ENCODE measurements at regions not wholly inside any gene's neighbourhood (a gene's known extent, or its start where the extent isn't known, plus 50 kb on each side); places are given as distances from the start of the nearest gene placed in this dataset.
A peak's percentile ranks its signal among the peaks of the same experiment; 100 is the strongest.

DNA sequence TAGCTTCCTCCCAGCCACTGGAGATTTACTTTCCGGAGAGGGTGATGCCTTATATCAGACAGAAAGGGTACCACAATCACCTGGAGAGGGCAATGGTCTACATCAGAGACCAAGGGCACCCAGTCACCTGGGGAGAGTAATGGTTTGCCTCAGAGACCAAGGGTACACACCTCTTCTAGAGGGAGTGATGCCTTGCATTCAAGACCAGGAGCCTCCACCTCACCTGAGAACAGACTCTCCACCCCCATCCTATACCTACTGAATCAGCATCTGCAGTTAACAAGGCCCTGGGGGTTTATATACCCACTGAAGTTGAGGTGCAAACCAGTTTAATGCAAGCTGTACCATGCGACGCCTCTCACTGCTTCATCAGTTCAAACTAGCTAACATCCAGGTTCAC, 270.2 kb upstream of the IGFBP3 start:
- DNase-seq (ENCODE audit: extremely low read depth in 1 of 11, low read depth in 9 of 11, low spot score in 4 of 11): no peak

DNA sequence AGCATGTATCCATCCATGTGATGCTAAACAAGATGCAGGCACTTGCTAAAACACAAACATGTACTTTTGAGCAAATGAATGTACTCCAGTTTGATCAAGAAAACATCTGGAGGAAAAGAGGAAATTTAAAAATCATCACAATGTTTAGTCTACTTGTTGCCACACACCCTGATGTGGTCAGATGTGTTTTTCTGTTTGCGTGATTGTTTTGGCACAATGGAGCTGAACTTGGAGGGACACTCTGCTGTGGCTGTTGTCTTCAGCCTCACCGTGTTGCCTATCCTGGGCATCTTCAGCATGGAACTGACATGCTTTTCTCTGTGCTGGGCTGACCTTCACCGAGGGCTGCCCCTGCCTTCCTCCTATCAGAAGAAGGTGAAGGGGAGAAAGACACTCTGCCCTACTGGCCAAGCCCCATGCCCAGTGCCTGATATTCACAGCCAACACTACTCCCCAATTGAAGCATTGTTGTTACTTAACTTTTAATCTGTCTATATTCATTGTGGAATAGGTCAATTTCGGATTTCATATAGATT, 268.3 kb upstream of the IGFBP3 start:
- DNase-seq (ENCODE audit: extremely low read depth in 1 of 11, low read depth in 9 of 11, low spot score in 4 of 11): no peak

DNA sequence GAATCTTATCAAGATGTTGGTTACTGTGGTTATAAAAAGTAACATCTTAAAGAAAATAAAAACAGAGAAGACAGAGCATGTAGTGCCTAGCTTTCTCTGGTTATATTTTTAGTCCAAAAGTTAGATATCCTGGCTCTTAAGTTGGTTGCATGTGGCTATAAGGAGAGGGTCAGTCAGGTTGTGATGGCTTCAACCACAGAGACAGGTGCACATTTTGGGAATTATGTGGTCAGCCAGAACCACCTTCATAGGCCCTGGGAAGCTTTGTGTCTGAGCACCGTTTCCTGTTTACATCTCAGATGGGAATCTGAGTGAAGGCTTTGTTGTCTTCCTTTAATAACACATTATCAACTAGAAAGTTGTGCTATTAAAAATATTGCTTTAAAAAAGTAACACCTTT, 265.1 kb upstream of the IGFBP3 start:
- no peak for DNase-seq (ENCODE audit: extremely low read depth in 1 of 11, low read depth in 9 of 11, low spot score in 4 of 11)

DNA sequence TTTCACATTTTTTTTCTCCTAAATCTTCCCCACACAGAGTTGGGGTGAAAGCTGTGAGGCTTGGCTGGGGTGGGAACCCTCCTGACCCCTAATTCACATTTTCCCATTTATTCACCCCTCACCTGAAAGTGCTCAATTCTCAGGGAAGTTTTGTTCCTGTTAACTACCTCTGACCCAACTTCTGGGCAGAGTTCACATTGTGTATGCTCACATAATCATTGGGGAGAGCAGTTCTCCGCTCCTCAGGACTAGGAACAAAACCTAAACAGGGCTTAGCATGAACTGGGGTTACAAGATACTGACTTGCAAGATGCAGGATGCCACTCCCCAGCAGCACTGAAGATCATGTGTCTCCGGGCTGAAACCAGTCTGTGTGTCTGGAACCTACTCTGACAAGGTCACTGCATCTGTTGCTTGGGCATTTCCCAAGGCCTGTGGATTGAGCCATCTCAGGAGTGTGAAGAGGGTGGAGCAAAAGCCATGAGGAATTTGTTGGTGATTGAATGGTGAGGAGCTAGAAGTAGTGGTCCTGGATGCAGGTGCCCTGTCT, 258.1 kb upstream of the IGFBP3 start:
- DNase-seq (ENCODE audit: extremely low read depth in 1 of 11, low read depth in 9 of 11, low spot score in 4 of 11): no peak

DNA sequence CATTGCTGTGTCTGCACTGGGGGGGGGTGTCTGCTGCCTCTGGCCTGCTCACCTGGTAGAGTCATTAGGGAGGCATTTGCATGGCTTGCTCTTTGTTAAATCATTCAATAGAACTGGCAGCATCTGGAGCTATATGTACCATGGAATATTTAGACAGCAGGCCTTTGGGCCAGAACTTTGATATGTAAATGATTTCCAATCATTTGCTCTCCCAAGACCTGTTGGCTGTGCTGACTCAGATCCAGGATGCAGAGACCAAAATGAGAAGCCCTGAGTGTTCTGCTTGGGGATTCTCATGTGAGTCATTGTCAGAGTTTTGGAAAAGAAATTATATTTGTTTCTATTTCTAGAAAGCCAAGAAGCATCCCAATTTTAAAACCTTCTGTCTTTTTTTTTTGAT, 257.6 kb upstream of the IGFBP3 start:
- no peak for DNase-seq (ENCODE audit: extremely low read depth in 1 of 11, low read depth in 9 of 11, low spot score in 4 of 11)

DNA sequence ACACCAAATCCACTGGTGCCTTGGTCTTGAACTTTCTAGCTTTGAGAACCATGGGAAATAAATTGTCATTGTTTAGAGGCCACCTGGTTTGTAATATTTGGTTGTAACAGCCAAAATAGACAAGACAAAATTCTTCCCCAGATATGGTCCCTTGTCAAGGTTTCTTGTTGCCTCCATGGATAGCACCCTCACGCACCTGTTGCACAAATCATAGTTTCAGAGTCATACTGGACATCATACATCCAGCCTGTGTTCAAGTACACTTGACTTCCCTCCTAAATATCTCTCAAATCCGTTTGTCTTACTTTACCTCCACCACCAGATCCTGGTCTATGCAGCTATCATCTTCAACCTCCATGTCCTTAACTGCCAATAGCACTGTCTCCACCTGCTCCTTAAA, 256.7 kb upstream of the IGFBP3 start:
- no peak for DNase-seq (ENCODE audit: extremely low read depth in 1 of 11, low read depth in 9 of 11, low spot score in 4 of 11)

DNA sequence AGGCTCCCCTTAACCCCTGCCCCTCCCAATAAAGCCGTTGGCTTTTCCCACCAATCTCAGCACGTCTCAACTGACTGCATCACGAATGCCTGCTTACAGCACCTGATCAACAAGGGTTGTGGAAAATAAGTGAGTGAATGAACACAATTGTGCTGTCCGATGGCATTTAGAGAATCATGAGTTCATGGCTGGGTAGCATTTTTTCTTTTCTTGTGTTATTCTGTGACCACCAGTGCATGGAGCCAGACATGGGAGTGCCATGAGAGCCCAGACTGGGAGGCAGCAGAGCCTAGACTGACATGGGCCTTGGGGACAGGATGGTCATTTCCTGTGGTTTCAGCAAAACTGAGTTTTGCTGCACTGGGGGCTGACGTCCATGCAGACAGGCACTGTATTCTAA, 254.1 kb upstream of the IGFBP3 start:
- DNase-seq (ENCODE audit: extremely low read depth in 1 of 11, low read depth in 9 of 11, low spot score in 4 of 11): no peak

DNA sequence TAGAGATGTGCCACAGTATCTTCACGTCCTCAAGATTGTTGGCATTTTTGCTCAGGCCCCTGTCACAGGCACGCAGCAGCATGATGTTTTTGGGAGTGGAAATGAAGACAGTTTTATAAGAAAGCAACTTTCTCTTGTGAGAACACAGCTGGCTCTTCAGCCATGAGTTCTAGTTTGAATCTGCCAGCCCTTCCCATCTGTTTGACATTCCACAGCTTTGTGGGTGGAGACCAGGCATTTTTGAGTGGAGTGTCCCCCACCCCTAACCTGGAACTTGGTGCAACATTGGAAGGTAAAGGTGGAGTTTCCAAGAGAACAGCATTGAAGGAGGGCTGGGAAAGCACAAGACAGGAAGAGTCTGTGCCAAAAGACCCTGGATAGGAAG, 253.1 kb upstream of the IGFBP3 start:
- no peak for DNase-seq (ENCODE audit: extremely low read depth in 1 of 11, low read depth in 9 of 11, low spot score in 4 of 11)

DNA sequence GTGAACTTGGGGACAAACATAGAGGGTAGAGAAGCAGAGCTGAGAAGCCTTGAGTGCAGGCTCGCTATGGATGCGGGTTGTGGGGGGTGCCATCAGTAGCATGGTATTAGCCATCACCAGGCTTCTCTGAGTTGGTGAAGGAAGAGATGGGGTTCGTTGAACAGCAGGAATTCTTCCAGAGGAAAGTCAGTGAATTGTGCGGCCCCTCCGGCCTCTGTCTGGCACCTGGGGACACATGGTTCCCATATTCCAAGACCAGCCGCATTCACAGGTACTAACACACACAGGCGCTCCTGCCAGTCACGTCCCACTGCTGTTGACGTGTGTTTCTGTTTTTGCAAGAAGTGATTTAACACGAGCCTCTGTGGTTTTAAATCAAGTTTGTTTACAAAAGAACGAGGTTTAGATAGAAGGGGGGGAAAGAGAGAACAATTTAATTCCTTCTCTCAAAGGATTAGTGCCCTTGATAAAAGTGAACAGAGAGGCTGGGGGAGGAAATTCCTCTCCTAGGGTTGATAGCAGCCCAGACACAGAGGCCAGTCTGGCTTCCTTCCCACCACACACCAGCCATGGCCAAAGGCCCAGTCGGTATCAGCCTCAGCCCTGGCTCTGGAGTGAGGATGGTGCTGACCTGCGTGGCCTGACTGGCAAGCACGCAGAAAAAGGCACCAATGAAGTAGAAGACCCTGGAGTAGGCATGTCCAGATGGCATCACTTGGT, 252.6 kb upstream of the IGFBP3 start:
- DNase-seq (ENCODE audit: extremely low read depth in 1 of 11, low read depth in 9 of 11, low spot score in 4 of 11): peak in 7 of 11 donors; percentile 34 to 59 (median 50)

DNA sequence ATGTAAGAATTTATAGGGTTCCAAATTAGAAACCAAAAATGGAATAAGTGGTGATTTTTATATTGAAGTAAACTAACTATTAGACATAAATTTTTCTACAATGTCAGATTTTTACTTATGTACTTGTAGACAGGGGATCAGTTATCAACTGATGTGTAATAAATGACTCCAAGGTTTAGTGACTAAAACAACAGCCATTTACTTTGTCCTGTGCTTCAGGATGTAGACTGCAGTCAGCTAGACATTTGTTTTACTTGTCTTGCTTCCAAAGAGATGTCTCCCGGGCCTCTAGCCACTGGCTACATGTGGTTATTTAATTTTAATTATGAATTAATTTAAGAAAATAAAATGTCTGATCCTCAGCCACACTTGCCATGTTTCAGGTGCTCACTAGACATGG, 249.7 kb upstream of the IGFBP3 start:
- DNase-seq (ENCODE audit: extremely low read depth in 1 of 11, low read depth in 9 of 11, low spot score in 4 of 11): no peak

DNA sequence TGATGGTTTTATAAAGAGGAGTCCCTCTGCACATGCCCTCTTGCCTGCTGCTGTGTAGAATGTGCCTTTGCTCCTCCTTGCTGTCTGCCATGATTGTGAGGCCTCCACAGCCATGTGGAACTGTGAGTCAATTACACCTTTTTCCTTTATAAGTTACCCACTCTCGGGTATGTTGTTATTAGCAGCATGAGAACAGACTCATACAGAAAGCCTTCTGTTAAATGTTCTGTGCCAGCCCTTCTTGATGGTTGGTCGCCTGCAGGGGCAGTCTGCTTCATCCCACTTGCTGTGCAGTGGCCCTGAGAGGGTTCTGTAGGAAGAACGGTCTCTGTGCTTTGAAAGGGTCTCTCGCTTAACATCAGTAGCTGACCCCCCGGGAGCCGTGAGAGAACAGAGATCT, 248.9 kb upstream of the IGFBP3 start:
- no peak for DNase-seq (ENCODE audit: extremely low read depth in 1 of 11, low read depth in 9 of 11, low spot score in 4 of 11)

DNA sequence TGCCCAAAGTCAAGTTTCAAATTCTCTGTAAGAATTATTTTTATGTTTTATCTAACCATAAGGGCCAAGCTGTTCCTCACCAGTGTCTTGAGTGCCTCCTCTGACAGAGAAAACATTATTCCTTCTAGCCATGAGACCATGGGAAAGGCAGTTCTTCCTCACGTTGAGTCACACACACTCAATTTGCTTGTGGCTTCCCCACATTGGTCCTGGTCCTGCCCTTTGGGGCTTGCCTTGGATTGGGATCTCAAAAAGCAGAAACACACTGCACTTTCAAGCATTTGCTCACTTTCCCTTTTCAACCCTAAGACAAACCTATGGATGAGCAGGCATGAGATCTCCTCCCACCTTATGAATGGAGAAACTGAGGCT, 248.3 kb upstream of the IGFBP3 start:
- DNase-seq (ENCODE audit: extremely low read depth in 1 of 11, low read depth in 9 of 11, low spot score in 4 of 11): no peak

DNA sequence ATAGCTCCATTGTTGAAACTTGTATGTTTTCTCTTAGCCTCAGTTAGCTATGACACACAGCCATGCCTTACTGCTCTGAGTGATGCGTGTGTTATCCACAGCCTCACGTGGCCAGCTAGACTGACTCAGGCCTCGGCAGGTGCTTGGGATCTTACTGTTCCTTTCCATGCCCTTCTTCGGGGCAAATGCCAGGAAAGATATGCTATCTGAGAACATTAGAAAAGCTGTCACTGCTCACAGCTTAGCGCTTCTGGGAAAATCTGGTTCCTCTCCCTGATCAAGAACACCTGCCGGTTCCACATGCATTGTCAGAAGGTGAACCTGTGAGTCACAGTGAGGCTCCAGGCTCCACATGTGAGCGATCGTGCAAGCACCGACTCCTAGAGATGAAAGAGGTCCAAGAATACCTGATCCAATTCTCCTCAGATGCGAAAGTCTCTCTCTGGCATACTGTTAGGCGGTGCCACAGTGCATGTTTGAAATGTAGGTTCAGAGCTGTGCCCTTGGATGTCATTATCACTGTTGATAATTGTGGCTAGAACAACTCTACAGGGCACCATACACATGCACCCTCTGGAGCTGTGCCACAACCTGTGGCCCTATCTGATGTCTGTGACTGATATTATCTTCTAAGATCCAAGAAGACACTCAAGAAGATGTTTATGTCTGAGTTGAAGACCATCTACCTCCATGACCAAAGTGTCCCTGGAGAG, 247.8 kb upstream of the IGFBP3 start:
- no peak for DNase-seq (ENCODE audit: extremely low read depth in 1 of 11, low read depth in 9 of 11, low spot score in 4 of 11)

DNA sequence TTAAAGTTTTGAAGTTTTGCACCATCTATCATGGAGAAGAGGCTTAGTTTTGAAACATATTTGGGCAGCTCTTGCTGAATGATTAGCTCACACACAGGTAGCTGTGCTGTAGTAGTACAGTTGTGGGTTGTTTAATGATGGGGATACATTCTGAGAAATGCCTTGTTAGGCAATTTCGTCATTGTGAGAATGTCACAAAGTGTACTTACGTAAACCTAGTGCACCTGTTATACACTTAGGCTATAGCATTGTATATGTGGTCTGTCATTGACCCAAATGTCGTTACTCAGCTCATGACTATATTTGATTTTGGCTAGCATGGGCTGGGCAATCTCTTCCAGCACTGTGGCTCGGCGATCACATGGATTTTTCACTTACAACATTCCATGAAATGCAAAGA, 247.2 kb upstream of the IGFBP3 start:
- DNase-seq (ENCODE audit: extremely low read depth in 1 of 11, low read depth in 9 of 11, low spot score in 4 of 11): no peak

DNA sequence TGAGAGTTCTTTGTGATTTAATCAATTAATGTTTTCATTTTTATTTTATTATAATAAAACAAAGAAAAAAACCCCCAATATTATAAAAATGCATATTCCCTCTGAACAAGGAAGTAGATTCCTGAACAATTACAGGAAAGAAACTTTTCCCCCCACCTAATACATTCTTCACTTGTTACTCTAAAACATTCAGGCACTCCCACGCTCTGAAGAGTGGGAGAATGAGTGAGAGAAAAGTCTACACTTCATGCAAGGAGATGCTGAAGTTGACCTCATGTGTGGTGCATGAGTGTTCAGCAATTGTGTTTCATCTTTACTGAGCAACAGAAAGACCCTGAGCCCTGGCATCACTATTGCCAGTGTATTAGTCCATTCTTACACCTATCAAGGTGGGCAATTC, 244.2 kb upstream of the IGFBP3 start:
- no peak for DNase-seq (ENCODE audit: extremely low read depth in 1 of 11, low read depth in 9 of 11, low spot score in 4 of 11)

DNA sequence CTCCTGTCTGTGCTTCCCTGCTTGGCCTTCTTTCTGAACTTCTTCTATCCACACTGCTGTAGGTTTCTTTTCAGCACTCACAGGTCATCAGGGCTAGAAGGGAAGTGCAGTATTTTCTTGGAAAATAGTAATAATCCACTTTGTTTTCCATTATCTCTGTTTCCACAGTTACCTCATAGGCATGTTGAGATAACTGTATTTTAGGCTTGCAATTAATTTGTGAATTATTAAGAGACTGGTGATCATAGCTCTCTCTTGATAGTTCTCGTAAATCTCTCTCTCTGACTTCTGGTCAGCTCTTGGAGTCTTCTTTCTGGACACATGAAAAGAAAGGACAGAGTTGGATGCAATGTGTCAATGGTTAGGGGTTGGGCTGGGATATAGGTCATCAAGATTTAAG, 243.6 kb upstream of the IGFBP3 start:
- DNase-seq (ENCODE audit: extremely low read depth in 1 of 11, low read depth in 9 of 11, low spot score in 4 of 11): no peak

DNA sequence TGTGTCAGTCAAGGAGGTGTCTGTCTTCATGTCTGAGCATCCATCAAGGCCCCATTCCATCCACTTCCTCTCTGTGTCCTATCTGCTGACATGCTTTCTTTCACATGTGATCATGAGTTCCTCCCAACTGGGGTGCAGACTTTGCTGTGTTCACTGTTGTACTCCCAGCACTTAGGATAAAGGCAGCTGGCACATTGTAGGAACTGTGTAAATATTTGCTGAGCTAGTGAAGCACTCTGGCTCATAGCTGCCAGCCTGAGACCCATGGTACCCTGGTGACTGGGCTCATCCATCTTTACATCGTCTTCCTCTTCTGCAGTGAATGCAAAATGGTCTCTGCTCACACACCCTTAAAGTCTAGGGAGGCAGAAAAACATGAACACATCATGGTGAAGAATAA, 242.2 kb upstream of the IGFBP3 start:
- no peak for DNase-seq (ENCODE audit: extremely low read depth in 1 of 11, low read depth in 9 of 11, low spot score in 4 of 11)

DNA sequence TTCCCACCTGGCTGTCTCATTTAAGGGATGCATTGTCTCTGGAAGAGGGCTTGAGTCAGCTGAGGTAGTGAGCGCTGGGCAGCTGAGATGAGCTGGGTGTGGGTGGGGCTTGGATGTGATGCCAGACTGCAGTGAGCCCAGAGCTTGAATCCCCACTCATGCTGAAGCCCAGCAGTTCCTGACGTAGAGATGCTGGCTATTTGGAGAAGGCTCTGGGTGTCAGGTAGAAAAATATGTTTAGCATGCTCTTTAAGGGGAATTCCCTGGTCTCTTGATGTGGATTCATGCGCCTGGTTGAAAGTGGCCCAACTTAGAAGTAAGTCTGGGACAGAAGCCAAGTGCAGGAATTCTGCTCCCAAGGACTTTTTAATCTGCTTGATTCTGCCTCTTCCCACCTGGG, 241.5 kb upstream of the IGFBP3 start:
- no peak for DNase-seq (ENCODE audit: extremely low read depth in 1 of 11, low read depth in 9 of 11, low spot score in 4 of 11)

DNA sequence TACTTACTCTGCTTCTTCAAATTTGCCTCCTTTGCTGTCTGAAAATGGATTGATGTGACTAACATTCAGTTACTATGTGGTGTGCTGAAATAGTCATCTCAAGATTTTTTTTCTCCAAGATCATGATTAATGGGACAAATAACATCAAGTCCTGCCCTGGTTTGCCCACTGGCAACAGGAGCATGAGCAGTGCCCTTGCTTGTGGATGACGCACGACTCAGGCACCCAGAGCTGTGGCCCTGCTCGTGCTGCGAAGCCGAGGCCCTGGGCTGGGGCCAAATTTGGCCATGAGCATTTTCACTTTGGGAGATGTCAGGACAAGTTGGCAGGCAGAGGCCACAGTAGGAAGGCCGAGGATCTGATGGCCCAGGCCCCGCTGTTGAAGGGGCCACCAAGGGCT, 239.8 kb upstream of the IGFBP3 start:
- DNase-seq (ENCODE audit: extremely low read depth in 1 of 11, low read depth in 9 of 11, low spot score in 4 of 11): no peak

DNA sequence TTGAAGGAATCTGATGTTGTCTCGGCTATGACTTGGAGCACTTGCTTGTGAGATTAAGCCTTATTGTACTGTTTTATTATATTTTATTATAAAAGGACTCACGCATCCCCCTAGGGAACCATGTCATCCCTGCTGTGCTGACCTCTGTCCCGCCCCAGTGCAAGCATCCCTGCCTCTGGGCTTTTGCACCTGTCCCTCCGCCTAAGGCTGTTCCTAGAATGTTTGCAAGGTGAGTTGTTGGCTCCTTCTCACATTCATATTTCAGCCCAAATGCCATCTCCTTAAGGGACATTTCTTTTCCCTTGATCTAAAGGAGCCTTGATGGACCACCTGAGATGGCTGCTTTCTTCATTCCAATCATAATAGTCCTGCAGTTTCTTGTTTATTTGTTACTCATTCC, 236.9 kb upstream of the IGFBP3 start:
- DNase-seq (ENCODE audit: extremely low read depth in 1 of 11, low read depth in 9 of 11, low spot score in 4 of 11): no peak

DNA sequence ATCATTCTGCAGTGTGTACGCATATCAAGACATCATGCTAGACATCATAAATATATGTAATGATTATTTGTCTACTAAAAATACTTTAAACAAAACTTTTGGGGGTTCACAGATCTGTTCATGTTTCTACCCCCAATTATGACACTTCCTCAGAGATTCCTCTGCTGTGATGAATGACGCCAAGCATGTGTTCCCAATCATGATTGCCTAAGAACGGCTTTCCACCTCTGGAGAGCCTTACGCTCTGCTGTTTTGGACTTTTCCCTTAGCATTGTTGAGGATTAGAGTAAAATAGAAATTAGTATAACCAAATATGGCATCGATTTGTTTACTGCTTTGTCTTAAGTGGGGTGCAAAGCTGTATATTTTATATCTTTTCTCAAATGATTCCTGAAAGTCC, 236.3 kb upstream of the IGFBP3 start:
- DNase-seq (ENCODE audit: extremely low read depth in 1 of 11, low read depth in 9 of 11, low spot score in 4 of 11): no peak

Measured in renal cortex interstitium (tissue), 11 donors.